Stimulated activated CD4-positive, alpha-beta T cell treated with anti-CD3 and anti-CD28 coated beads, Interleukin-1b, Interleukin-23, amount 100 ng/mL, for 1 hour (primary cell): ENCODE measurements at regions not wholly inside any gene's neighbourhood (a gene's known extent, or its start where the extent isn't known, plus 50 kb on each side); places are given as distances from the start of the nearest gene placed in this dataset.
"Not testable (repeated sequence)": the region's sequence is repeated elsewhere in the genome, so short reads cannot be mapped to it uniquely, and the experiment has no call there.

Experiments used
- DNase-seq, 2 donors: peaks; one replicate each; pipeline ENCODE4 v3.0.0-alpha.2; 2020; ENCODE audit warnings: low read depth in 2 of 2

GRCh38 chr1:30129001-30129408 lies 594.4 kb downstream of the MATN1 start:
- no peak for DNase-seq

GRCh38 chr1:30126848-30127247 lies 596.5 kb downstream of the MATN1 start:
- DNase-seq, result no peak

- DNase-seq, result no peak
These were observed 597.6 kb downstream of the MATN1 start for GRCh38 chr1:30125821-30126170.

- no peak for DNase-seq
These were observed 598.2 kb downstream of the MATN1 start for GRCh38 chr1:30125021-30125820.

GRCh38 chr1:30123896-30124295 lies 599.5 kb downstream of the MATN1 start:
- DNase-seq, result no peak

GRCh38 chr1:30123036-30123435 lies 600.3 kb downstream of the MATN1 start:
- DNase-seq, result no peak

- DNase-seq, result no peak
These were observed 603.0 kb downstream of the MATN1 start for GRCh38 chr1:30120245-30121000.

GRCh38 chr1:30117685-30118084 lies 605.7 kb downstream of the MATN1 start:
- DNase-seq, result no peak

- no peak for DNase-seq
These were observed 612.0 kb downstream of the MATN1 start for GRCh38 chr1:30111431-30111830.

- DNase-seq, result no peak
These were observed 612.5 kb downstream of the MATN1 start for GRCh38 chr1:30110846-30111245.

GRCh38 chr1:30109853-30110252 lies 613.5 kb downstream of the MATN1 start:
- no peak for DNase-seq

GRCh38 chr1:30108186-30108585 lies 615.2 kb downstream of the MATN1 start:
- no peak for DNase-seq

- DNase-seq, result no peak
These were observed 617.3 kb downstream of the MATN1 start for GRCh38 chr1:30106125-30106524.

- no peak for DNase-seq
These were observed 618.8 kb downstream of the MATN1 start for GRCh38 chr1:30104551-30104950.

GRCh38 chr1:30103708-30104411 lies 619.5 kb downstream of the MATN1 start:
- DNase-seq, result no peak

GRCh38 chr1:30102605-30103004 lies 620.8 kb downstream of the MATN1 start:
- DNase-seq, result no peak

- DNase-seq, result no peak
These were observed 621.7 kb downstream of the MATN1 start for GRCh38 chr1:30101487-30102227.

GRCh38 chr1:30101016-30101415 lies 622.4 kb downstream of the MATN1 start:
- DNase-seq, result no peak

GRCh38 chr1:30100524-30100862 lies 622.9 kb downstream of the MATN1 start:
- no peak for DNase-seq

GRCh38 chr1:30099587-30100523 lies 623.5 kb downstream of the MATN1 start:
- no peak for DNase-seq

- DNase-seq, result not testable (repeated sequence)
These were observed 625.5 kb downstream of the MATN1 start for GRCh38 chr1:30097851-30098250.
